HG02798 (cell line): ENCODE measurements at regions not wholly inside any gene's neighbourhood (a gene's known extent, or its start where the extent isn't known, plus 50 kb on each side); places are given as distances from the start of the nearest gene placed in this dataset.

ENCODE experiments used
- ATAC-seq: cut with Tn5 transposase; IDR thresholded peaks from one replicate; pipeline ENCODE4 v1.9.1; 2021; ENCODE audit warnings: mild to moderate bottlenecking; ENCODE audit not compliant: unreplicated experiment, poor library complexity

DNA sequence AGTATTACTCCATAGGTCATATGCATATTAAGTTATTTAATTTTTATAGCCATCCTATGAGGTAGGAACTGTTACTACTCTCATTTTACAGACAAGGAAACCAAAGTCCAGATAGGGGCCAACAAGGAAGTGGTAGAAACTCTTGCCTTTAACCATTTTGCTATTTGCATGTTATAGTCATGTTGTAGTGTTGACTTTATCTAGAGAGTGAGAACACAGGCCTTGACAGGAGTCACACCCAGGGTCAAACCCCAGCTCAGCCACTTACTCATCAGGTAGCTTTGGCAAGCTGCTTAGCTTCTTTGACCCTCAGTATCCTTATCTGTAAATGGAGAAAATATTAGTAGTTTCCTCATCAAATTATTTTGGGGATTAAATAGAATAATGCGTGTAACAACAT is 156.2 kb downstream of the CAND1 start:
- ATAC-seq: no peak

- ATAC-seq: no peak
Observed at GRCh38 chr12:67426067-67426466, 156.9 kb downstream of the CAND1 start.

GRCh38 chr12:67427336-67427735 is 158.2 kb downstream of the CAND1 start:
- no peak for ATAC-seq

DNA sequence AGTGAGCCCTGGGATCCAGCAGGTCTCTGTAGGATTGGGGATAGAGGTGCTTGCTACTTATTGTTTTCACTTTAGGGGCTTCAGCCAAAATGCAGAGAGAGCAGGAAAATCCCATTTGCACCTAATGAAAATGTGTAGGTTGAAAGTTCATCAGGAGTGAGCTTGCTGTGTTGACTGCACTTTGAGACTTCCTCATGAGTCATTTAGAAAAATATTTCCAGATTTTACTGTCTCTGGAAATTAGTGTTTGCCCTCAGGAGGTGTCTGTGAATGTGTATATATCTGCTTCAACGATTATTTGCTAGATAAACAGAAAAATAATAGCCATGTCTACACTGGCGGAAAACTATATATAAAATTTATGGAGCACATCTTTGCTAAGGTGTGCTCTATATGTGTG is 159.3 kb downstream of the CAND1 start:
- no peak for ATAC-seq

DNA sequence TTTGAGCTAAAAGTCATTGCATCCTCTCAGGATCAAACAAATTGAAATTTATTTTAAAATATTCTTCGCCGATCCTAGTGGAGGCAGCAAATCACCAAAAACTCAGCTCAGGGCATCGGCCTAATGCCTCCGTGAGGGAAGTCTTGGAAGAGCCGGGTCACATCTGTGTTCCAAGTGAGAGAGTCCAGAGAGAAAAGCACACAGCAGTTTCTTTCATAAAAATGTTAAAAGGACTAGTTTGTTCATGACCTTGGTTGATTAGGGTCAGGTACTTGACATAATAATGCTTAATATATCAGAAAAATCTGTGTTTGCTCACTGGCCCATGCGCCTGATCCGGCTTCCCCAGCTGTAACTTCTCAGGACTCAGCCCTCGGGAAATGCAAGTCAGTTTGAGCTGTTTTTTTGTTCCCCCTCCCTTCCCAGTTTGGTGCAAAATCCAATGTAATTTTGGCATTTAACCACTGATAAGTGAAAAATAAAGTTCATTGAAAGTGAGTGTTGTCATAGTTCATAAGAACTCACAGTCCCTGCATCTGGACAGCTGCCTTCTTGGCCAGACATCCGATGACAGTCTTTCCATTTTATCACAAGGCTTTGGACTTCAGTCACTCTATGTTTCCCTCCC is 161.7 kb downstream of the CAND1 start:
- ATAC-seq: no peak

DNA sequence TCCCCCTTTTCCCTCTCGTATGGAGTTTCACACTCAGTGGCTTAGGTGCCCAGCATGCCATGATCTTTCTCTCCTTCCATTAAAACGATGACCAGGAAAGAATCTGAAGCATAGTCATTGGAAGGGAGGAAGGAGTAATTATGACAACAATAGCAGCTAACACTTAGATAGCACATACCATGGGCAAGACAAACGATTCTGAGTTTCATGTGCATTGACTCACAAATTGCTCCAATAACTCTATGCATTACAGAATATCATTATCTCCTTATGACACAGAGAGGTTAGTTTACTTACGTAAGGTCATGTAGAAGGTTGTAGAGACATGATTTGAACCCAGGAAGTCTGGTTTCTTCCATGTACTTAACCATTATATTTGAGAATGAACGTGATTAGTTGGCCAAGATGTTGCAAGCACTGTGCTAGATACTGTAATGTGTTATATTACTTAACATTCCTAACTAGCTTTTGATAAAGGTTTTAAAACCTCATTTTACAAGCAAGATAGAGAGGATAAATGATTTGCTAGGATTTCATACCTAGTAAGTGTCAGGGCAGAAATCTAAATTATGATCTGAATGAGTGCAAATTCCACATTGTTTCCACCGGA is 162.4 kb downstream of the CAND1 start:
- ATAC-seq: no peak

GRCh38 chr12:67433385-67434175 is 164.4 kb downstream of the CAND1 start:
- ATAC-seq: peak; percentile 85

GRCh38 chr12:67434671-67435370 is 165.7 kb downstream of the CAND1 start:
- ATAC-seq: no peak

DNA sequence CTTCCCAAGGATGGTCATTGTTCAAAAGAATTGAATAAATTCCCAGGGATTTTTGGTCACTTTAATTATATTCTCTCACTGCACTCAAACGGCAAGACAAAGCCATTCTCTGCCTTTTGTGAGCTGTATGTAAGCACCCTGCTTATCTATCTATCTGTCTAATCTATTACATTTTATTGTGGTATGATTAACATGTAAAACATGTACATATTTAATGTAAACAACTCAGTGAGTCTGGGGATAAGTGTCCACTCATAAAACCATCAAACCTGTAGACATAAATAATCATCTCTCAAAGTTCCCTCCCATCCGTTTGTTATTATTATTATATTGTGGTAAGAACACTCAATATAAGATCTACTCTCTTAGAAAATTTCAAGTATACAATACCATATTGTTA is 167.1 kb downstream of the CAND1 start:
- no peak for ATAC-seq

DNA sequence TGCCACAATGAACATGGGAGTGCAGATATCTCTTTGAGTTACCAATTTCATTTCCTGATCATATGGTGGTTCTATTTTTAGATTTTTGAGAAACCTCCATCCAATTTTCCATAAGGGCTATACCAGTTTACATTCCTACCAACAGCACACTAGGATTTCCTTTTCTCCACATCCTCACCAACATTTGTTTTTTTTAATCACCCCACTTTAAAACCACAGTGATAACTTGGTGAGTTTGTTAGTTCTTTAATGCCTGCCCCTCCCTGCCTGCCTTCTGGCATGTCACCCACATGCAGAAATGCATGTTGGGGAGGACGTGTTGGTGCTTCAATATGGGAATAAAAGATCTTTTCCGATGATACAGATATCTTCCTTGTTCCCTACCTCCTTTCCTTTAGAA is 167.9 kb downstream of the CAND1 start:
- no peak for ATAC-seq

GRCh38 chr12:67439611-67440010 is 170.5 kb downstream of the CAND1 start:
- no peak for ATAC-seq

- ATAC-seq: peak; percentile 94
Observed at GRCh38 chr12:67441736-67442346, 172.7 kb downstream of the CAND1 start.

GRCh38 chr12:67442347-67442841 is 173.2 kb downstream of the CAND1 start:
- ATAC-seq: no peak

GRCh38 chr12:67442896-67443295 is 173.7 kb downstream of the CAND1 start:
- no peak for ATAC-seq

- no peak for ATAC-seq
Observed at GRCh38 chr12:67444542-67444941, 175.4 kb downstream of the CAND1 start.

GRCh38 chr12:67446716-67447115 is 177.6 kb downstream of the CAND1 start:
- ATAC-seq: no peak

DNA sequence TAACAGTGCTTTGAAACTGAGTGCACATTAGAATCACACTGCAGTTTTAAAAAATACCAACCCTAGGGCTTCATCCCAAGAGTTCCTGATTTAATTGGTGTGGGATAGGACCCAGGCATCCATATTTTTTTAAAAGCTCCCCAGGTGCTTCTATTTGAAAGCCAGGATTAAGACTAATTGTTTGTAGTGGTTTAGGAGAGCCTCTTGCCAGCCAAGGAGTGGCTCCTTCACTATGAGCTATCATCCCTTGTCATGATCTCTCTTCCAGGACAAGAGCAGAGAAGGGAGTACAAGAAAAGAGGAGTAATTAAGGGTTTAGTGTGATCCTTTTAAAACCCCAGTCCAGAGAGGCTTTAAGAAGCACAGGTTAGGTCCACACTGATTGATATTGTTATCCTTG is 178.0 kb downstream of the CAND1 start:
- ATAC-seq: no peak

- ATAC-seq: peak; percentile 81
Observed at GRCh38 chr12:67449591-67450052, 180.5 kb downstream of the CAND1 start.

- ATAC-seq: no peak
Observed at GRCh38 chr12:67450441-67450840, 181.3 kb downstream of the CAND1 start.

DNA sequence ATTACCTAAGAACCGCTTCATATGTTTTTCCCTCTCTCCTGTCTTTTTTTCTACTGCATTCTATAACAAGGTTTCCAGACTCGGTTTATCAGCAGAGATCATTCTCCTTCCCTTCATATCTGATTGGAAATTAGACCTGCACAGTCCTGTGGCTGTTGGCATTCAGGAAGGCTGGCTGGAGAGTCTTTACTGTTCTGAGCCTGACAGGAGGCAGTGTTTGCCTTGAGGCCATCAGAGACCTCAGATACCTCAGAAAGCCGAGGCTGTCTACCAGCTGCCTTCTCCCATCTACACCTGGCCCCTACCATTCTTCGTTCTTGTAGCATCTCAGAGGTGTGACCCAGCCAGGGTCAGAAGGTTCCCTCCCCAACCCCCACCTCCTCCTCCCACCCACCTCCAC is 182.0 kb downstream of the CAND1 start:
- no peak for ATAC-seq
